ENCODE measurements at regions not wholly inside any gene's neighbourhood (a gene's known extent, or its start where the extent isn't known, plus 50 kb on each side); places are given as distances from the start of the nearest gene placed in this dataset.

- TF ChIP-seq CTCF (IDR thresholded peaks at IDR 0.05; ENCODE audit: insufficient read depth, low read length, poor library complexity, severe bottlenecking): no peak
- TF ChIP-seq EZH2phosphoT487 (conservative IDR thresholded peaks at IDR 0.05; ENCODE audit: low read length): no peak
Observed at GRCh38 chr3:28786446-28786845, 437.8 kb upstream of the AZI2 start.
